NCI-H128 (cell line): ENCODE measurements at regions not wholly inside any gene's neighbourhood (a gene's known extent, or its start where the extent isn't known, plus 50 kb on each side); places are given as distances from the start of the nearest gene placed in this dataset.
"Not testable (repeated sequence)": the region's sequence is repeated elsewhere in the genome, so short reads cannot be mapped to it uniquely, and the experiment has no call there.

Source experiments
- DNase-seq: peaks from one replicate; lab custom pipeline; 2025; ENCODE audit not compliant: unreplicated experiment; lab: John Stamatoyannopoulos, UW

DNA sequence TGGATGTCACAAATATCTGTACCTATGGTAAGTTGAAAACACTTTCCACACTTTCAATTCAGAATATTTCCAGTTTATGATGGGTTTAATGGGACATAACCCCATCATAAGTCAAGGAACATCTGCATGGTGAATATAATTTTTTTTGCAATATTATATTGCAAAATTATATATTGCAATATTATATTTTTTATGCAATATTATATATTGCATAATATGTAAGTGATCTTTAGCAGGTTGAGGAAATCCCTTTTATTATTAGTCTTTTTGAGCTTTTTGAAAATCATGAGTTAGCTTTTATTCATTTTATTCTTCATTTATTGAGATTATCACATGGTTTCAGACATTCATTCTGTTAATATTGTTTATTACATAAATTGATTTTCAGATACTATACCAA lies 342.2 kb upstream of the GALNT5 start:
- DNase-seq: no peak

DNA sequence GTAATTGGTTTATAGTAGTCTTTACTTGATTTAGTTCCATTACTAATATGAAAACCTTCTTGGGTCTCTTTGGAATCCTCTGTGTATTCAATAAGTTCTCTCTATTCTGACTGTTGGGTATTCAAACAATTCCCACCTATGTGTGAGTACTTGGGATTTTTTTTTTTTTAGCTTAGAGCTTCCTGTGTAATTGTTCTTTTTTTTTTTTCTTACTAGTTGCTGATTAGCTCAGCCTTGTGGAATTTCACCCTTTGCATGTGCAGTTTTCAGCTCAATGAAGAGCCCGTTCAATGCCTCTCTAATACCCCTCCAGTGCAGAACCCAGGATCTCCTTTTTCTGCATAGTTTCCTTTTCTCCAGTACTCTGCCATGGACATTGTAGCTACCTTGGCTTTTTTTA lies 339.1 kb upstream of the GALNT5 start:
- no peak for DNase-seq

DNA sequence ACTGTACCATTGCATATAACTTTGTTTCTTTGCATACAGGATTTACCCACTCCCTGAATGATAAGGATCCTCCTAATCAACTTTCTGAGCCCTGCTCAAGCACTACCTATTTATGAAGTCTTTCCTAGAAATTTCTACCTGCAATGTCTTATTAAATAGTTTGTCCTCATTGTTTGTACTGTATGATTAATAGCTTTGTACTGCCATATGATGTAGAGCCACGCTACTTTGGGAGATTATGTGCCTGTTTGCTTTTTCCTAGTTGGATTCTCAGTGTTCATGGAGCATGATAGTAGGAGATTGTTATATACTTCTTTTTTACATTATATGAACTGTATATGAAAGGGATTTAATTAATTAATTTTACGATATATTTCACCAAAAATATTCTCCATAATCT lies 327.1 kb upstream of the GALNT5 start:
- DNase-seq: no peak

DNA sequence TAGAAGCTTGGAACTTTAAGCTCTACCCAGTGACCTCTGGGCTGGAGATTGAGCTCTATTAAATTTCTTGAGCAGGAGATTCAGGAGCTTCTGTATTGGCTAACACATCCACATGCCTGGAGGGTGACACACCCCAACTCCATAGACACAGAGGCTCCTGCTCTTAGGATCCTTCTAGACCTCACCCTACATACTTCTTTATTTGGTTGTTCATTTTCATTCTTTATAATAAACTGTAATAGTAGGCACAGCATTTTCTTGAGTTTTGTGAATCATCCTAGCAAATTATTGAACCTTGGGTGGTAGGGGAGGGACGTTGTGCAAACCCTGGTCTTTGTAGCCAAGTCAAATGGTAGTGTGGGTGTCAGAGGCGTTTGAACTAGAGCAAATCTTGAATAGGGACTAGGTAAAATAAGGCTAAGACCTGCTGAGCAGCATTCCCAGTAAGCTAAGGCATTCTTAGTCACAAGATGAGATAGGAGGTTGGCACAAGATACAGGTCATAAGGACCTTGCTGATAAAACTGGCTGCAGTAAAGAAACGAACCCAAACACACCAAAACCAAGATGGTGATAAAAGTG lies 323.8 kb upstream of the GALNT5 start:
- no peak for DNase-seq

DNA sequence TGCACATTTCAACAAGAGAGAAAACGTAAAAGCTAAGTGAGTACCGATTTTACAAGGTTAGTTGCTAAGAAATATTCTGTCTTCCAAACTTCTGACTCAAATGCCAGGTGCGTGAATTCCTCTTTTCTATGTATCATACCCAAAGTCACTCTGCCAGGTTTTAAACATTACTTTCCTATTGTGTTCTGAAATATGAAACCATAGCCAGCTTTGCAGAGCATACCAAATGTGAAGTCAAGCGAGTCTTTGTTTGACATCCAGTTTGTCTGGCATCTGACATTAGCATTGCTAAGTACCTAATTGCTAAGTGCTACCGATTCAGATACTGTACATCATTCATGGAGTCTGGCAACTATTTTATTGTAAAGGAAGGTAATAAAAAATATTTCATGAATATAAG lies 321.9 kb upstream of the GALNT5 start:
- no peak for DNase-seq

- no peak for DNase-seq
Observed at GRCh38 chr2:156937430-156937829, 320.1 kb upstream of the GALNT5 start.

- DNase-seq: no peak
Observed at GRCh38 chr2:156944871-156945270, 312.6 kb upstream of the GALNT5 start.

GRCh38 chr2:156947261-156947660 lies 310.2 kb upstream of the GALNT5 start:
- no peak for DNase-seq

- DNase-seq: no peak
Observed at GRCh38 chr2:156955701-156956100, 301.8 kb upstream of the GALNT5 start.

GRCh38 chr2:156956161-156956560 lies 301.3 kb upstream of the GALNT5 start:
- no peak for DNase-seq

GRCh38 chr2:156958374-156958773 lies 299.1 kb upstream of the GALNT5 start:
- no peak for DNase-seq

GRCh38 chr2:156959481-156959880 lies 298.0 kb upstream of the GALNT5 start:
- DNase-seq: no peak

- DNase-seq: no peak
Observed at GRCh38 chr2:156982615-156983014, 274.9 kb upstream of the GALNT5 start.

DNA sequence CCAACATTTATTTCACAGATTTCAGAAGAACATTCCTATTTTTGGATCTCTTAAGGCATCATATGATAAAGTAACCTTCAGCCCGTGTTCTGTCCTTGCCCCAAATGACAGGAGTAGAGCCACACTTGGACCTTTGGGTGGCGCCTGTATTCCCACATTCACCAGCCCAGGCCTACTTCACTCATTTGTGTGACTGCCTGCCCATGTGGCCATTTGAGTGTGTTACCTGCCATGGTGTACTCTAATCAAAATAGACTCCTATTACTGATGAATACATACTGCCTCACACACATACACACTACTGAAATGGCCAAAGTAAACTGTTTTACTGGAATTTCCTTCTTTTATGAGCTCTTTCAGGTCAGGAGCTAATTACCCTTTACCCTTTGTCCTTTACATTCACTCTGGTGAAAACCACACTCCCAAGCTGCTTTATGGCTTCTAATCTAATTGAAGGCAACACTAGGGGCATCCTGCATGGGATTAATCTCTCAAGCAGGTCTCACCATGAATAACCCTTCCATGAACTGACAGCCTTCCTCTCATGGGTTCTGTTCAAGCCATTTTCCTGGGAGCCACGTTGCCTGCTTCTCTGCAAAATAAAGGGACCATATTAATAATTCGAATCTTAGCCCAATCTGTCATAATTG lies 271.0 kb upstream of the GALNT5 start:
- no peak for DNase-seq

DNA sequence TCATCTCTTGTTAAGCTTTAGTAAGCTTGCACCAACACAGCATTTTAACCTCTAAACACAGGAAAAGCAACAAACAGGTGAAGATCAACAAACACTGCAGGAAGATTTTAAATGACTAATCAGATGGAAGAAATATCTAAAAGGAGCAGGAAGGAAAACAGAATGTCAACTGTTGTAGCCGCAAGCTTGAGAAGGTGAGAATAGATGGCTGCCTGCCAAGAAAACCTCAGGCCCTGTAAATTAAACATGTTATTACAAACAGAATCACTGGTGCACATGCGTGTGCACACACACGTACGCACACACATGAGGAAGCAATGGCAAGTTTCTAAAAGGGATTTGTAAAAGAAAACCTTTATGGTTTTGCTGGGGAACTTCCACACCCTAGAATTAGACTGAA lies 257.8 kb upstream of the GALNT5 start:
- no peak for DNase-seq

GRCh38 chr2:157004789-157005188 lies 252.7 kb upstream of the GALNT5 start:
- DNase-seq: no peak

DNA sequence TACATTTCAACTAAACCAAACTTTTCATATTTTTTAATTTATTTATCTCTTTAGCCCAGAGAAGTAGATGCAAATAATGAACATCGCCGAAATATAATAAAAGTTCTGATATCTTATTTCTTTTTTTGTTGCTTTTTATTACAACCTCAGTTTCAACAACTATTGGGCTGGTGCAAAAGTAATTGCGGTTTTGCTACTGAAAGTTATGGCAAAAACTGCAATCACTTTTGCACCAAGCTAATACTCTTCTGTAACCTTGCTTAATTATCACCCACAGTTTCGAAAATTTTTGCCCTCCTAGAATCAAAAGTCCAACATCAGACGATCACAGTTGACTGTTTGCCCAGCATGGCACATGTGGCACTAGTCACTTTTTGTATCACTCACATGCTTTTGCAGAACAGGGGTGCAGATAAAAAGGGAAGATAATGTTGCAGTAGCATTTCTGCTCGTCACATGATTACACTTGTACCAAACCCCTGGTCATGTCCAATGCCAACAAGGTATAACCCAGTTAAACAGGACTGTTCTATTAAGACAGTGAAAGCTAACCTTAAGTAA lies 242.4 kb upstream of the GALNT5 start:
- DNase-seq: no peak

DNA sequence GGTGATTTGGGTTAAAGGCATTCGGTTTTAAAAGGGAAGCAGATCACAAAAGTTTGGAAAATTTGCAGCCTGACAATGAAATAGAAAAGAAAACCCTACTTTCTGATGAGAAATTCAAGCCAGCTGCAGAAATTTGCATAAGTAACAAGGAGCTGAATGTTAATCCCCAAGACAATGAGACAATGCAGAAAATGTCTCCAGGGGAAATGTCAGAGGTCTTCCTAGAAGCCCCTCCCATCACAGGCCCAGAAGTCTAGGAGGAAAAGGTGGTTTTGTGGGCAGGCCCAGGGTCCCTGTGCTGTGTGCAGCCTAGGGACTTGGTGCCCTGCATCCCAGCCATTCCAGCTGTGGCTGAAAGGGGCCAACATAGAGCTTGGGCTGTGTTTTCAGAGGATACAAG lies 234.2 kb upstream of the GALNT5 start:
- not testable (repeated sequence) for DNase-seq

GRCh38 chr2:157024129-157024528 lies 233.4 kb upstream of the GALNT5 start:
- DNase-seq: no peak

DNA sequence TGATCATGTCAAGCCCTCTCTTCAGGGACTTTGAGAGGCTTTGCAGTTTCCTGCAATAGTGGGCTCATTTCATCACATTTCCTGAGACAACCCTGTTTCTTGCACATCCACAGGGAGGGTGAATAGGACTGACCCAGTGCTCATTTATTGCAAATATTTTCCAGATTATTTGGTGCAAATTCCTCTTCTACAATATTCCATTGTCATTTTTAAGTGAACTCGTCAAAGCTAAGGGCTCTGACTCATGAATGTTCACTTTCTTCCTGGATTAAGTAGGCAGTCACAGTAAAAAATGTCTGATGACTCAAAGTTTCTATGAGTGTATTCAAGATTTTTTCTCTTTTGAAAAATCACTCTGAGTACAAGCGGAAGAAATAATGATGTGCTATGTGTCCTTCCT lies 225.5 kb upstream of the GALNT5 start:
- no peak for DNase-seq

DNA sequence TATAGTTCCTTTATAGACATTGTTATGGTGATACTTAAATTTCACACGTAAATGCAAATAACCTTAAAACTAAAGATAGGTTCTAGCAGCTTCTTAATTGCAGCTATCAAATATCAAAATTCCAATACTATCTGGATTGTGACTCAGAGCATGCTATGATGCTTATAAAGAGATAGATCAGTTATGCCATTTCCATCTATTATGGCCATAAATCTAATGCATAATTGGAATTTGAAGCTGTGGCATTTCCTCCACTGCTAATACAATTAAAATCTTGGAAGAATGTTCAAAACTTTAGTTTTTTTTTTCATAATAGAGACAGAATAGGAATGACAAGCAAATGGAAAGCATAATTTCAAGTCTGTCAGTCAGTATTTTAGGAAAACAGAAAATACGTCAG lies 220.8 kb upstream of the GALNT5 start:
- no peak for DNase-seq

- DNase-seq: no peak
Observed at GRCh38 chr2:157043786-157044185, 213.7 kb upstream of the GALNT5 start.

DNA sequence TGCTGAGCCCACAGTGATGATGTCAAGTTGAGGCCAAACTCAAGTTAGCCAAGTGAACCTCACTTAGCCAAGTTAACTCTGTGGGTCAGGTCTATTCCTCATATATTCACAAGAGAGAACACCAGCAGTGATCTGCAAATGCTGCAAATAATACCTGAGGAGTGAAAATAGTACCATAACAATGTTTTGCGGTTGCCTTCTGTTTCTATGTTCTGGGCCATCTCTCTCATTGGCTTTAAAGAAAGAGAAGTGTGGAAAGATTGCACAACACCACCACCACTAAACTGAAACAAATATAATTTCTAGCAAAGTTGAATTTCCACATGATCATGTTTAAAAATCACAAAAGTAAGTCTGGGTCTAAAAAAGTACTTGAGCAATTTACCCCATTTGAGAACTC lies 211.1 kb upstream of the GALNT5 start:
- DNase-seq: no peak
